Epidermal melanocyte (primary cell): ENCODE measurements at regions not wholly inside any gene's neighbourhood (a gene's known extent, or its start where the extent isn't known, plus 50 kb on each side); places are given as distances from the start of the nearest gene placed in this dataset.
"Not testable (repeated sequence)": the region's sequence is repeated elsewhere in the genome, so short reads cannot be mapped to it uniquely, and the experiment has no call there.

Experiments used
- DNase-seq: peaks from one replicate; pipeline ENCODE4 v3.0.0; 2011; ENCODE audit warnings: low spot score; ENCODE audit not compliant: insufficient read length

DNA sequence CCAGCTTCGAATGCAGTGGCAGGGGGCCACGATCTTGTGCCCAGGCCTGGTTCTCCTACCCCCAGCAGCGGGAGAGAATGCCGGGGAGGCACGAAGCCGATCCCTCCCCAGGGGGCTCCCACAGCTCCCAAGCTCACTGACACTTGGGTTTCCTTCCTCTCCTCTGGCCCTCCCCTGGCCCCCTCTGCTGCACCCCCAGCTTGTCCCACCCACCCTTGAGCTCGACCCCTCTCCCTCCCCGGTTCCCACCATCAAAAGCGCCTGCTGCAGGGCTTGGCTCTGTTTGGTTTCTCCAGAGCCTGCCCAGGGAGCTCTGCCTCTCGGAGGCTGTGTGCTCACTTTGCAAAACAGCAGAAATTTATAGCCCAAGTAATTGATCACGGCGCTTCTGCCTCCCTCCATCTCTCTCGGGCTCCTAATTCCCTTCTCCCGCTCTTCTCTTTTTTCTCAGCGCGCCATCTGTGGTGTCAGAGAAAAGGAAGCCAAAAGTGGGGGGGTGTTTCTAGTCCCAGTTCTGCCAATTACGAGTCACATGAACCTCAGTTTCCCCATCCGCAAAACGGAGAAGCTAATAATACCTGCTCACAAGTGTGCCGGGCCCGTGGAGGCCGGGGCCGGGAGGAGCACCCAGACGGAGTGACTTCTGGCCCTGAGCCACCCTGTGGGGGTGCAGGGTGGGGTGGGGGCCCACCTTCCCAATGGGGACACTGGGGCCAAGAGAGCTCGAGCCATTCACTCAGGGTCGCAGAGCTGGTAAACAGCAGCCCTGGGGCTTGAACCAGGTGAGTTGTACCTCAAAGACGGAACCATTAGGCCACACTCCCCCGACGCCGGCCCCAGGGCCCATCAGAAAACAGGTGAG is 141.2 kb upstream of the IER5L start:
- DNase-seq, result no peak

DNA sequence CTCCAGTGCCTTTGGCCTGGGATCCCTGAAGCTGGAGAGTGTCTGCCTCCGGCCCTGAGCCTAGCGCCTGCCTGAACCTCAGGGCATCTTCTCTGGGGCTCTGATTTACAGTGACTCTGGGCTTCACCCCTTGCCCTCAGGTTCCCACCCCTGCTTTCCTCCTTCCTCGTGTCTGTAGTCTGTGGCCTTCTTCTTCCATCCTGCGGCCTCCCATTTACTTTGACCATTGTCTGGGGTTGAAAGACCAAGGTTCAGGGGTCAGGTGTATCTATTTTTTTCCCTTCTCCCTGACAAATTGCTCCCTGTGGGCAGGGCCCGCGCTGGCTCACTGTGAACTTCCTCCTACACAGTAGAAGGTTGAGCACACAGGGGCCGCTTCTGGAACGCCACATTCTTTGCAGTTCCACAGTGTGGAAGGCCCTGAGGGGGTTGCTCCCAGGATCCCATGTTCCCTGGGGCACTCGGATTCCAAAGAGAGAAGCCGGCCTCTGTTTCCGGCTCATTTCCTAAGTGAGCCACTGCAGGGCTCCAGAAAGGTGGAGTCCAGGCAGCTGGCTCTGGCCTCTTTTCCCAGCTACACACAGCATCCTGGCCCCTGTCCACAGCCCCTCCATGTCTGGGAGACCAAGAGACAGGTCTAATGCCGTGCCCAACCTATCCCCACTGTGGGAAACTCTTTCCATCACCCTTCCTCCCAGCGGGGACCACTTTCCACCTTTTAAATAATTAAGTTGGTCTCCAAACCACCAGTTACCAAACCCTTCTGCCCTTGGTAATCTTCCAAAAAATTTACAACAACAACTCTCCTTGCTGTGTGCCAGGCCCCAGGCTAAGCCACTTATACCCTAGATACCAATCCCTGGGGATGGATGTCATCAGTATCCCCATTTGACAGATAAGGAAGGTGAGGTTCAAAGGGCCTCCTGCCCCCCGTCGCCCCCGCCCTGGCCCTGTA is 140.3 kb upstream of the IER5L start:
- no peak for DNase-seq

DNA sequence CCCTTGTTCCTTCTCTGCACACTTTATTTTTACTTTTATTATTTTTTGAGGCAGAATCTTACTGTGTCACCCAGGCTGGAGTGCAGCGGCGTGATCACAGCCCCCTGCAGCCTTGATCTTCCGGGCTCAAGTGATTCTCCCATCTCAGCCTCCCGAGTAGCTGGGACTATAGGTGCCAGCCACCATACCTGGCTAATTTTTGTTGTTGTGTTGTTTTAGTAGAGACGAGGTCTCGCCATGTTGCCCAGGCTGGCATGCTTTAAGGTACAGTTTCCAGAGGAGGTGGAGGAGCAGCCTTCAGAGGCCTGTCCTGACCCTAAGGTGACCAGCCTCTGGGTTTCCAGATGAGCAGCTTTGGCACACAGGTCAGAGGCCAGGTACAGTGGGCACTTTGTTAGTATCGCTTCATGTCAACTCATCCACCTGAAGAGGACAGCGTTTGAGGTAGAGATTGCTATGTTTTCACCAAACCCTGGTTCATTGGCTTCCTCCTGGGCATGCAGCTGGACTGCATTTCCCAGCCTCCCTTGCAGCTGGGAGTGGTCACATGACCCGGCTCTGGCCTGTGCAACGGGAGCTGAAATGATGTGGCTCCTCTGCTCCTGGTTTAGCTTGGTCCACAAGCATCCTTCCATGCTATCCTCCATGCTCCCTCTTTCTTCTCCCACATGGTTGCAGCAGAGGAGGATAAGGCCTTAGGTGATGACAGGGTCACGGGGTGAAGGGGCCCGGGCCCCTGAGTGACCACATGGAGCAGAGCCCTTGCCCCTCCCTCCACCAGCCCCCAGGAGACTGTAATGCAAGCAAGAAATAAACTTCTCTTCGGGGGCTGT is 139.3 kb upstream of the IER5L start:
- no peak for DNase-seq

DNA sequence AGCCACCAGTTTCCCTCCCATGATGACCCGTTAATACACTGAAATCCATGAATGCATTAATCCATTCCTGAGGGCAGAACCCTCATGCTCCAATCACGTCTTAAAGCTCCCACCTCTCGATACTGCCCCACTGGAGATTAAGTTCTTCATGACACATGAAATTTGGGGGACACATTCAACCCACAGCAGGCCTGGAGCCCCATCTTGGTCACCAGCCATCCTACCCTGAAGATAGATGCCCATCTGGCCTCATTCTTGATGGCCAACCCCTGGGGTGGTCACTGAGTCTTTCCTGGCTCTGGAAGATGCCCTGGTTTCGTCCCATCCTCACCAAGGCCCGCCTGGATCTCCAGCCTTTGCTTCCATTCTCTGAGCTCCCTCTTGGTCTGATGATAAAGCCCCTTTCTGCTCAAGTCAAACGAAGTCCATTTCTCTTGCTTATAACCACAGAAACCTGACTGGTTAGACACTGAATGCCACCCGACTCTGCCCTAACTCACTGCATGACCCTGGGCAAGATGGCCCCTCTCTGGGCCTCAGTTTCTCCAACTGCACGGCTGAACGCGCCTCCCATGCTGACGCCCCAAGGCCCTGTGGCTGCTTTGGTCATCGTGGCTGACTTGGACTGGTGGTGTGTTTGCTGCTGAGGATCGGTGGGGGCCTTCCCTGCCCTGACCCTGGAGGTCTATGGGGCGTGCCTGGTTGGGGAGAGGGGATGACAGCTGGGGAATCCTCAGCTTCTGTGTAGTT is 138.4 kb upstream of the IER5L start:
- no peak for DNase-seq

GRCh38 chr9:129313331-129313955 is 135.4 kb upstream of the IER5L start:
- DNase-seq, result no peak

GRCh38 chr9:129312251-129313122 is 134.4 kb upstream of the IER5L start:
- DNase-seq, result no peak

GRCh38 chr9:129311643-129312042 is 133.6 kb upstream of the IER5L start:
- DNase-seq, result no peak

DNA sequence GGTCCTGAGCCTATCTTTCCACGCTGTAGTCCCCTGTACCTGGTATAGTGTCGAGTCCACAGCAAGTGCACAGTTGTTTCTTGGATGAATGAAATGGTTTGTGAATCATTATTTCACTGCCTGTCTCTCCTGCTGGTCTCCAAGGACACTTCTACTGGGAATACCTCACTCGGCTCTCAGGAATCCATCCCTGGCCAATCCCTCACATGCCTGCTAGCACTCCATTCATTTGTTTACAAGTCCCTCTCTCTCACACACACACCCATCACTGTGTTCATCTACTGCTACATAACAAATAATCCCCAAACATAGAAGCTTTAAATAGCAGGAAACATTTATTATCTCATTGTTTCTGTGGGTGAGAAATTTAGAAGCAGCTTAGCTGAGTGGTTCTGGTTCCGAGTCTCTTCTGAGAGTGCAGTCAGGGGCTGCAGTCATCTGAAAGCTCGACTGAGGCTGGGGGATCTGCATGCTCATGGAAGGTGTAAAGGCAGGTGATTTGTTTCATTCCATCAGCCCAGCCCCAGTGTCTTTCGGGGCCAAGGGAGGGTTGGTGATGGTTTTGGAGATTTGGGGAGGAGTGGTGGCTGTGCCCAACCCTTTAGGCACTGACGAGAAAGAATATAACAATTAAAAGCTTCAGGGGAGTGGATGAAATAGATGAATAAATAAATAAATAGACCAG is 132.7 kb upstream of the IER5L start:
- DNase-seq, result no peak

DNA sequence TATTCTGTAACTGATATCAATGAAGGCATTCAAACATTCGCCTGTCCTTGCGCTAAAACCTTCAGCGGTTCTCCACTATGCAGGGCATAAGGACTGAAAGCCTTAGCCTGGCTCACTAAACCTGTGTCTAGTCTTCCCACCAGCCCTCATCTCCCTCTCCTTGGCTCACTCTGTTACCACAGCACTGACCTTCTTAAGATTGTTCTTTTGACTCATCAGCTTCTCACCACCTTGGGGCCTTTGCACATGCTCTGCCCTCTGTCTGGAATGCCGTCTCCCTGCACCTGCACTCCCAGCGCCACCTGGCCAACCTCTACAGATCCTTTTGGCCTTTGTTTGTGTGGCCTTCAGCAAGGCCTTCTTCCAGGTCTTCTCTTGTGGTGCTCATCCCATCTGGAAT is 131.8 kb upstream of the IER5L start:
- DNase-seq, result no peak

DNA sequence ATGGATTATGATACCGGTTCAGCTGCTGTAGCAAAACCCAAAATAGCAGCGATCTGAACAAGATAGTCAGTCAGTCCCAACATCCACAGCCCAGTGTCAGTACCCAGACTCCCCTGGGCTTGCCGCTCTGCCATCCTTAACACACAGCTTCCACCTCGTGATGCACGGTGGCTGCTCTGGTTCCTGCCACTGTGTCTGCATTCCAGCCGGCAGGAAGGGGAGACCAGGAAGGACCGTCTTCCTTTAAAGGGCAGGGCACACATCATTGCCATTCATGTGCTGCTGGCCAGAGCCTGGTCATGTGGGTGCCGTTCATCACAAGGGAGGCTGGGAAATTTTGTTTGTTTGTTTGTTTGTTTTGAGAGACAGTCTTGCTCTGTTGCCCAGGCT is 131.0 kb upstream of the IER5L start:
- no peak for DNase-seq

DNA sequence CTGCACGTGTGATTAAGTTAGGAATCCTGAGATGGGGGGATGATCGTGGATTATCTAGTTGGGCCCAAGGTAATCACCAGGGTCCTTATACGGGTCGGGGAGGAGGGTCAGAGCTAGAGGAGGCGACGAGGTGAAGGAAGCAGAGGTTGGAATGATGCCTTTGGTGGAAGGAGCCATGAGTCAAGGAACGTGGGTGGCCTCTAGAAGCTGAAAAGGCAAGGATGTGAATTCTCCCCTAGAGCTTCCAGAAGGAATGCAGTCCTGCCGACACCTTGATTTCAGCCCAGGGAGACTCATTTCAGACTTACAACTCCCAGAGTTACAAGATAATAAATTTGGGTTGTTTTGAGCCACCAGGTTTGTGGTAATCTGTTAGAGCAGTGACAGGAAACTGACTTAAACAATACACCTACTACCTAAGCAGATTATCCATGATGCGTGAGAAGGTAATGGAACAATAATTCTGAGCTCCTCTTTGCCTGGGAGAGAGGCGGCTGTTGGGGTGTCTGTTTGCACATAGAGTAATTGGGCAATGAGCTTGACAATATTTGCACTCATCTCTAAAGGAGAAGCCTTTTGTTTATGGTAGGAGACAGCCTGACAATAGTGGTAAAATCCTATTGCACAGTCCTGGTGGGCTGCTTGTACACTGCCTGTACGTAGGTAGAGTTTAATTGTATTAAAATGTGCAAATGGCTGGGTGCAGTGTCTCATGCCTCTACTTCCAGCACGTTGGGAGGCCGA is 129.3 kb upstream of the IER5L start:
- DNase-seq, result no peak

GRCh38 chr9:129306318-129306973 is 128.4 kb upstream of the IER5L start:
- DNase-seq, result no peak

DNA sequence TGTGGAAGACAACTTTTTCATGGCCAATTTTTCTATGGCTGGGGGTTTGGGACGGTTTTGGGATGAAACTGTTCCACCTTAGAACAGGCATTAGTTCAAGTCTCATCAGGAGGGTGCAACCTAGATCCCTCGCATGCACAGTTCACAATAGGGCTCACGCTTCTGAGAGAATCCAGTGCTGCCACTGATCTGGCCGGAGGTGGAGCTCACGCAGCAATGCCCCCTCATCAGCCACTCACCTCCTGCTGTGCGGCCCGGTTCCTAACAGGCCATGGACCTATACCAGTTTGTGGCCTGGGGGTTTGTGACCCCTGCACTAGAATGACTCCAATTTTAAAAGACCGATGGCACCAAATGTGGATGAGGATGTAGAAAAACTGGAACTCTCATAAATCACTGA is 127.2 kb upstream of the IER5L start:
- no peak for DNase-seq

- DNase-seq, result no peak
Measured at GRCh38 chr9:129301941-129302340, 123.9 kb upstream of the IER5L start.

- not testable (repeated sequence) for DNase-seq
Measured at GRCh38 chr9:129296195-129296594, 118.1 kb upstream of the IER5L start.

GRCh38 chr9:129291041-129291501 is 113.0 kb upstream of the IER5L start:
- DNase-seq, result no peak

GRCh38 chr9:129290606-129291005 is 112.5 kb upstream of the IER5L start:
- no peak for DNase-seq
